ENCODE measurements at regions not wholly inside any gene's neighbourhood (a gene's known extent, or its start where the extent isn't known, plus 50 kb on each side); places are given as distances from the start of the nearest gene placed in this dataset.

- H3K4me1 ChIP-seq (replicated peaks in 1 of 2; ENCODE audit: control insufficient read depth in 2 of 2, insufficient read depth in 2 of 2, low read length in 2 of 2) = no peaks in the 10 kb centered on the region
- TF ChIP-seq THRAP3 (IDR thresholded peaks at IDR 0.05; ENCODE audit: borderline replicate concordance) (no peak), JUND (IDR thresholded peaks at IDR 0.05; ENCODE audit: borderline replicate concordance, low read depth, low read length) (no peak), JUND (tag; IDR thresholded peaks at IDR 0.05; ENCODE audit: borderline replicate concordance, low read depth, low read length) (no peak), FOSL1 (tag; conservative IDR thresholded peaks at IDR 0.05) (no peak), SETDB1 (IDR thresholded peaks at IDR 0.05; ENCODE audit: low read length) (no peak), RREB1 (CRISPR knock-in tag; IDR thresholded peaks at IDR 0.05) (no peak)
- H3K79me2 ChIP-seq (ENCODE audit: control insufficient read depth, insufficient read depth, low read length) = no peaks in the 10 kb centered on the region
- no peak overlapping the region for H3K27ac ChIP-seq (ENCODE audit: extremely low read depth, low read depth, low read length)
- no peak overlapping the region for H2AFZ ChIP-seq (ENCODE audit: low read depth, low read length)
- no peaks in the 10 kb centered on the region for H3K9me3 ChIP-seq (replicated peaks; ENCODE audit: control insufficient read depth, insufficient read depth, low read depth, low read length)
- DNase-seq (ENCODE audit: extremely low read depth in 1 of 4, low spot score in 3 of 4) (no peak), ATAC-seq (no peak), FAIRE-seq (no peak)
- no peaks in the 10 kb centered on the region for H4K20me1 ChIP-seq (replicated peaks; ENCODE audit: control insufficient read depth, insufficient read depth, low read length)
- H3K9ac ChIP-seq (ENCODE audit: insufficient read depth in 1 of 2, low read depth in 2 of 2, low read length in 2 of 2) = no peak overlapping the region
- H3K27me3 ChIP-seq (ENCODE audit: control insufficient read depth in 2 of 2, insufficient read depth in 2 of 2, low read length in 2 of 2) = no peaks in the 10 kb centered on the region
- no peak overlapping the region for H3K4me3 ChIP-seq
- BruUV-seq (replicated peaks) = no TSS peak
- 0 out of 3 replicates have a peak, but pooled peaks cover 2% of the 10 kb centered on the region for H3K36me3 ChIP-seq (ENCODE audit: control insufficient read depth, insufficient read depth, low read length)
- ChIA-PET CTCF (ENCODE audit: low intra/inter-chr PET ratio) (no interaction called here), POLR2A (interaction anchor here (0.5 kb wide), 1 partner anchor 9 kb away, joined by 3 read pairs; no protein-coding TSS in a partner anchor)
- in situ Hi-C loops (cut with MboI) = no loop called here
- intact Hi-C loops (cut with micrococcal nuclease) = no loop called here
- no peaks in the 10 kb centered on the region for H3K9me1 ChIP-seq (ENCODE audit: control insufficient read depth, insufficient read depth, low read length)
- H3K4me2 ChIP-seq (ENCODE audit: insufficient read depth, low read length) = no peak overlapping the region
- 22% methylated on average over 1 of the region's 1 CpG for WGBS (ENCODE audit: insufficient coverage, low coverage, missing lambda C conversion rate)
Observed at GRCh38 chr4:20528508-20528907, 171.8 kb upstream of the PACRGL start.
